ENCODE measurements at regions not wholly inside any gene's neighbourhood (a gene's known extent, or its start where the extent isn't known, plus 50 kb on each side); places are given as distances from the start of the nearest gene placed in this dataset.

- H3K4me1 ChIP-seq (ENCODE audit: insufficient read depth, low read length, severe bottlenecking) = no peaks in the 10 kb centered on the region
- no peaks in the 10 kb centered on the region for H3K9me3 ChIP-seq (ENCODE audit: low read length)
- H3K36me3 ChIP-seq (ENCODE audit: insufficient read depth, low read length) = no peaks in the 10 kb centered on the region
- H3K27me3 ChIP-seq (ENCODE audit: insufficient read depth, low read length) = no peaks in the 10 kb centered on the region
- no peak for TF ChIP-seq CTCF (IDR thresholded peaks at IDR 0.05; ENCODE audit: low read length)
- no peak for TF ChIP-seq EZH2 (IDR thresholded peaks at IDR 0.05; ENCODE audit: borderline replicate concordance, low read length)
- H4K20me1 ChIP-seq (ENCODE audit: insufficient read depth, low read length) = no peaks in the 10 kb centered on the region
- H2AFZ ChIP-seq (ENCODE audit: low read length) = no peak overlapping the region
- no peaks in the 10 kb centered on the region for H3K79me2 ChIP-seq (ENCODE audit: insufficient read depth, low read length)
- H3K9ac ChIP-seq (ENCODE audit: low read length) = no peak overlapping the region
- H3K9me2 ChIP-seq (ENCODE audit: low read depth, low read length) = no peaks in the 10 kb centered on the region
- no peak overlapping the region for H3K4me3 ChIP-seq (ENCODE audit: low read depth, low read length, poor library complexity, severe bottlenecking)
- no peak overlapping the region for H3K27ac ChIP-seq (ENCODE audit: low read depth, low read length, poor library complexity, severe bottlenecking)
- no peaks in the 10 kb centered on the region for H3F3A ChIP-seq (ENCODE audit: insufficient read depth, low read length)
- no peak overlapping the region for H3K4me2 ChIP-seq (ENCODE audit: low read length)
Measured at GRCh38 chr4:100071506-100071905, 118.8 kb downstream of the DDIT4L start.

GRCh38 chr4:100070868-100071267, 119.4 kb downstream of the DDIT4L start:
- no peak overlapping the region for H3K9ac ChIP-seq (ENCODE audit: low read length)
- no peak for TF ChIP-seq CTCF (IDR thresholded peaks at IDR 0.05; ENCODE audit: low read length)
- TF ChIP-seq EZH2 (IDR thresholded peaks at IDR 0.05; ENCODE audit: borderline replicate concordance, low read length) = no peak
- H3K27ac ChIP-seq (ENCODE audit: low read depth, low read length, poor library complexity, severe bottlenecking) = no peak overlapping the region

GRCh38 chr4:100069207-100069606, 119.1 kb upstream of the H2AZ1 start:
- Histone ChIP-seq H4K20me1 (ENCODE audit: insufficient read depth, low read length) (no peaks in the 10 kb centered on the region), H2AFZ (ENCODE audit: low read length) (no peak overlapping the region), H3K27ac (ENCODE audit: low read depth, low read length, poor library complexity, severe bottlenecking) (no peak overlapping the region), H3F3A (ENCODE audit: insufficient read depth, low read length) (no peaks in the 10 kb centered on the region), H3K79me2 (ENCODE audit: insufficient read depth, low read length) (no peaks in the 10 kb centered on the region), H3K36me3 (ENCODE audit: insufficient read depth, low read length) (no peaks in the 10 kb centered on the region), H3K27me3 (ENCODE audit: insufficient read depth, low read length) (no peaks in the 10 kb centered on the region), H3K9me3 (ENCODE audit: low read length) (no peaks in the 10 kb centered on the region), H3K9ac (ENCODE audit: low read length) (no peak overlapping the region), H3K4me2 (ENCODE audit: low read length) (no peak overlapping the region), H3K4me1 (ENCODE audit: insufficient read depth, low read length, severe bottlenecking) (no peaks in the 10 kb centered on the region), H3K4me3 (ENCODE audit: low read depth, low read length, poor library complexity, severe bottlenecking) (no peak overlapping the region), H3K9me2 (ENCODE audit: low read depth, low read length) (no peaks in the 10 kb centered on the region)
- TF ChIP-seq CTCF (IDR thresholded peaks at IDR 0.05; ENCODE audit: low read length) = no peak
- no peak for TF ChIP-seq EZH2 (IDR thresholded peaks at IDR 0.05; ENCODE audit: borderline replicate concordance, low read length)

More at GRCh38 chr4:100070868-100071267, 119.4 kb downstream of the DDIT4L start:
- H3K9me3 ChIP-seq (ENCODE audit: low read length) = no peaks in the 10 kb centered on the region
- H3K27me3 ChIP-seq (ENCODE audit: insufficient read depth, low read length) = no peaks in the 10 kb centered on the region
- H3F3A ChIP-seq (ENCODE audit: insufficient read depth, low read length) = no peaks in the 10 kb centered on the region
- H3K9me2 ChIP-seq (ENCODE audit: low read depth, low read length) = no peaks in the 10 kb centered on the region
- no peaks in the 10 kb centered on the region for H4K20me1 ChIP-seq (ENCODE audit: insufficient read depth, low read length)
- no peak overlapping the region for H3K4me3 ChIP-seq (ENCODE audit: low read depth, low read length, poor library complexity, severe bottlenecking)
- H3K36me3 ChIP-seq (ENCODE audit: insufficient read depth, low read length) = no peaks in the 10 kb centered on the region
- no peaks in the 10 kb centered on the region for H3K79me2 ChIP-seq (ENCODE audit: insufficient read depth, low read length)
- H3K4me1 ChIP-seq (ENCODE audit: insufficient read depth, low read length, severe bottlenecking) = no peaks in the 10 kb centered on the region
- H2AFZ ChIP-seq (ENCODE audit: low read length) = no peak overlapping the region
- H3K4me2 ChIP-seq (ENCODE audit: low read length) = no peak overlapping the region
